HUES6 (cell line): ENCODE measurements at regions not wholly inside any gene's neighbourhood (a gene's known extent, or its start where the extent isn't known, plus 50 kb on each side); places are given as distances from the start of the nearest gene placed in this dataset.

Source experiments
- H3K27ac ChIP-seq: 2 replicates; pipeline ENCODE4 v1.7.0; 2013; ENCODE audit warnings: low read depth, mild to moderate bottlenecking, low read length, inconsistent platforms
- H3K27me3 ChIP-seq: 2 replicates; pipeline ENCODE4 v1.6.1; 2013; ENCODE audit warnings: low read length; ENCODE audit not compliant: control insufficient read depth, insufficient read depth
- H3K36me3 ChIP-seq: 2 replicates; pipeline ENCODE4 v1.6.1; 2013; ENCODE audit warnings: low read length; ENCODE audit not compliant: control insufficient read depth, insufficient read depth
- H3K4me1 ChIP-seq: 2 replicates; pipeline ENCODE4 v1.6.1; 2013; ENCODE audit warnings: low read length; ENCODE audit not compliant: control insufficient read depth, insufficient read depth
- H3K4me3 ChIP-seq: 2 replicates; pipeline ENCODE4 v1.5.1; 2013; ENCODE audit warnings: low read depth, low read length
- H3K9ac ChIP-seq: one replicate; pipeline ENCODE4 v1.6.1; 2013; ENCODE audit warnings: mild to moderate bottlenecking, low read length
- H3K9me3 ChIP-seq: 2 replicates; pipeline ENCODE4 v1.6.1; 2013; ENCODE audit warnings: low read depth, low read length; ENCODE audit not compliant: control insufficient read depth, insufficient read depth

DNA sequence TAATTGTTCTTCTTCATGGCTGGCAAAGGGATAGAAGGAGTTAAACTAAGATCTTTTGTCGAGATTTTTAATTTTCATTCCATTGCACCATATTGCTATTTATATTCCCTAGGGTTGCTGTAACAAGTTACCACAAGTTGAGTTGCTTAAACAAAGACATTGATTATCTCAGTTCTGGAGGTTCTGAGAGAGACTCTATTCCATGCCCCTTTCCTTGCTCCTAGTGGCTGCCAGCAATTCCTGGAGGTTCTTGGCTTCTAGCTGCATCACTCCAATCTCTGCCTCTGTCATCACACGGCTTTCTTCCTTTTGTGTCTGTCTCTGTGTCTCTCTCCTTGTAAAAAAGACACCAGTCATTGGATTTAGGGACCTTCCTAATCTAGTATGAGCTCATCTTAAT, 136.6 kb upstream of the DAB2 start:
- Histone ChIP-seq H3K27me3 (no peaks in the 10 kb centered on the region), H3K9me3 (no peaks in the 10 kb centered on the region), H3K4me3 (no peak overlapping the region), H3K4me1 (no peaks in the 10 kb centered on the region), H3K36me3 (no peaks in the 10 kb centered on the region), H3K9ac (no peak overlapping the region), H3K27ac (no peak overlapping the region)

- H3K4me3 ChIP-seq = no peak overlapping the region
- H3K36me3 ChIP-seq = no peaks in the 10 kb centered on the region
- no peaks in the 10 kb centered on the region for H3K9me3 ChIP-seq
- no peaks in the 10 kb centered on the region for H3K27me3 ChIP-seq
- no peak overlapping the region for H3K9ac ChIP-seq
- H3K4me1 ChIP-seq = no peaks in the 10 kb centered on the region
- H3K27ac ChIP-seq = no peak overlapping the region
Measured at GRCh38 chr5:39560726-39561125, 135.9 kb upstream of the DAB2 start.

- H3K27me3 ChIP-seq = no peaks in the 10 kb centered on the region
- H3K27ac ChIP-seq = no peak overlapping the region
- H3K9me3 ChIP-seq = no peaks in the 10 kb centered on the region
Measured at GRCh38 chr5:39559923-39560322, 135.1 kb upstream of the DAB2 start.

GRCh38 chr5:39558541-39558940, 133.8 kb upstream of the DAB2 start:
- Histone ChIP-seq H3K4me1 (no peaks in the 10 kb centered on the region), H3K9me3 (no peaks in the 10 kb centered on the region), H3K9ac (no peak overlapping the region), H3K36me3 (no peaks in the 10 kb centered on the region), H3K4me3 (no peak overlapping the region), H3K27me3 (no peaks in the 10 kb centered on the region), H3K27ac (no peak overlapping the region)

More at GRCh38 chr5:39559923-39560322, 135.1 kb upstream of the DAB2 start:
- Histone ChIP-seq H3K9ac (no peak overlapping the region), H3K4me3 (no peak overlapping the region), H3K36me3 (no peaks in the 10 kb centered on the region), H3K4me1 (no peaks in the 10 kb centered on the region)

GRCh38 chr5:39555788-39556187, 131.0 kb upstream of the DAB2 start:
- Histone ChIP-seq H3K27ac (no peak overlapping the region), H3K9ac (no peak overlapping the region), H3K36me3 (no peaks in the 10 kb centered on the region), H3K4me1 (no peaks in the 10 kb centered on the region), H3K27me3 (no peaks in the 10 kb centered on the region), H3K4me3 (no peak overlapping the region), H3K9me3 (no peaks in the 10 kb centered on the region)

DNA sequence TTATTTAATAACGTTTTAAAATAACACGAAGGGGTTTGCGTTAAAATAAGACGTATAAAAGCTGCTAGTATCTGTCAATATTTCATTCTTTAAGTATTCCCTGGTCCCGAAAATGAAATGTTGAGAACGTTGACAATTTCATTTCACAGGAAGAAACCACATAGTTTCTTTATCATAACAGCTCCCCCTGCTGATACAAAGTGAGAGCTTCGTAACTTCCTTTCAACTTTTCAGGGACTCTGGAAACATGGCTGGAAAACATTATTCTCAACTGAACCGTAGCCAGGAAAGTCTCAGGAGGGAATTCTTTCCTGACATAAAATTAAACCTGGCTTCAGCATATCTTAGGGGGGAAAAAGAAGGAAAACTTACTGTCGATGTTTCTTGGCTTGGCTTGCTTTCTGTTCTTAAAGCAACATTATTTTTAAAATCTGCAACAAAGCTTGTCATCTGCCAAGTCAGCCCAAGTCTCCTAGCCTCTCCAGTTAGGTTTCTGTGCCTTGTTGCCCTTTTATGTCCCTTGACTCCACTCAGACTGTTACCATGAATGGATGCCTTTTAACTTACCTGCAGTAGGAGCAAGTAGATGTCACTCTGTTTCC, 122.9 kb upstream of the DAB2 start:
- no peak overlapping the region for H3K27ac ChIP-seq
- no peaks in the 10 kb centered on the region for H3K36me3 ChIP-seq
- no peaks in the 10 kb centered on the region for H3K9me3 ChIP-seq
- no peak overlapping the region for H3K9ac ChIP-seq
- H3K27me3 ChIP-seq = no peaks in the 10 kb centered on the region
- no peaks in the 10 kb centered on the region for H3K4me1 ChIP-seq
- H3K4me3 ChIP-seq = no peak overlapping the region

DNA sequence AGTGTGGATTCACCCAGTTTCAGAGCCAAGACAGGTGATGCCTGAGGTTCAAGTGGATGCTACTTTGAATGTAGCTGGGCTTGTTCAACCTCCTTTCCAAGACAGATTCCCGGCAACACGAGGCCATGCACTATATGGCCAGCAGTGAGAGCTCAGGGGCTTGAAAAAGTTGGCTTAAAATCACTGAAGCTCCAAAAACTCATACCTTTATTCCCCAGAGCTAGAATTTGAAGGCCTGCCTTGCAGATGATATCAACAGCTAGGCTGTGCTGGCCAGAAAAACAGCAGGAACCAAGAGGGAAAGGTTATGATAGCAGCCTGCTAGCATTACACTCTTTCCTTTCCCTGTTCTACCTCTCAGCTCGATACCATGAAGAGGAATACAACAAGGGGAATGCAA, 120.2 kb upstream of the DAB2 start:
- Histone ChIP-seq H3K36me3 (no peaks in the 10 kb centered on the region), H3K4me3 (no peak overlapping the region), H3K4me1 (no peaks in the 10 kb centered on the region), H3K27me3 (no peaks in the 10 kb centered on the region), H3K9me3 (no peaks in the 10 kb centered on the region), H3K27ac (no peak overlapping the region), H3K9ac (no peak overlapping the region)

DNA sequence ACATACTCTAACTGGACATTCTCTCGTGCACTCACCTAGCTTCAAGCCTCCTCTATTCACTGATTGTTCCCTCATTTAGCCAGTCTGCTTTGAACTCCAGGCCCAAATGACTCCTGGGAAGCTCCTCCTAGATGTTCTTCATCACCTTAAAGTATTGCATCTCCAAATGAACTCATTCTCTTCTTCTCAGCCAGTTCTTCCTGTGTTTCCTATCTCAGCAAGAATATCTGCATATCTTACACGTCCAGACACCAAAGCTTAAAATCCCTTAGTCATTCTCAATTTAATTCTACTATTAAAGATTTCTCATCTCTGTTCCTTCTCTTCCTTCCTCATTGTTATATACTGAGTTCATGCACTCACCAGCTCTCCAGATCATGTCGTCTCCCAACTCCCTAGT, 118.6 kb upstream of the DAB2 start:
- Histone ChIP-seq H3K9me3 (no peaks in the 10 kb centered on the region), H3K27me3 (no peaks in the 10 kb centered on the region), H3K4me1 (no peaks in the 10 kb centered on the region), H3K9ac (no peak overlapping the region), H3K4me3 (no peak overlapping the region), H3K27ac (no peak overlapping the region), H3K36me3 (no peaks in the 10 kb centered on the region)

DNA sequence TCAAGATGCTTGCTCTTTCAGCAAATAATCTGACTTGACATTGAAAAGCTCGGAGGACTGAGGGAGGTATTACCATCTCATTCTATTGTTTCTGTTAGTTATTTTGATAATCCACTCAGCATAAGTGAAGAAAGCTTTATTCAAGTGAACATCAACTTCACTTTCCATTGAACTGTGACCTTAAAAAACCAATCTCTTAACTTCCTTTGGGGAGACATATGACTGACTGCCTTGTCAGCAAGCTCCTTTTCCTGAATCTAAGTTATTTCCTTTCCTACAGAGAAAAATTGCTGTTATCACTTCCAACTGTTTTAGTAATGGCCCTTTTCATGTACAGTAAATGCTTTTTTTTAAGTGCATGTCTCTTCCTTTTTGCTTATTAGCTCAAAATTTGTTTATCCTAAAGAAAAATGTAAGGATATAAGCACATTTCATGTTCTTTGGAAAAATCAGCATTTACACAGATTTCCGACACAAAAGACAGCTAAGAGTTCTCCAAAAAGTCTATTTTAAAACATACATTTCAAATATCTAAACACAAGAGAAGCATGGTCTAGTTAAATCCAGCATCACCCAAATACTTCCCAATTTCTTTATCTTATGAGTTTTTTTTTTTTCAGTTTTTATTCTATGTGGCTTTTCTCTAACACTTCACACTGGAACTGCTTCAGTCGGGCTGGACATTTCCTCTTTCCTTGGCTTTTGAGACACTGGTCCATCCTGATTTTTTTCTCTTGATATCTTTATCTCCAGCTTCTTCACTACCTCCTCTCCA, 117.9 kb upstream of the DAB2 start:
- Histone ChIP-seq H3K9ac (no peak overlapping the region), H3K4me3 (no peak overlapping the region), H3K9me3 (no peaks in the 10 kb centered on the region), H3K36me3 (no peaks in the 10 kb centered on the region), H3K27me3 (no peaks in the 10 kb centered on the region), H3K4me1 (no peaks in the 10 kb centered on the region), H3K27ac (no peak overlapping the region)

- H3K36me3 ChIP-seq = no peaks in the 10 kb centered on the region
- no peak overlapping the region for H3K9ac ChIP-seq
- no peak overlapping the region for H3K27ac ChIP-seq
- H3K9me3 ChIP-seq = no peaks in the 10 kb centered on the region
- no peaks in the 10 kb centered on the region for H3K4me1 ChIP-seq
- no peak overlapping the region for H3K4me3 ChIP-seq
- no peaks in the 10 kb centered on the region for H3K27me3 ChIP-seq
Measured at GRCh38 chr5:39541920-39542319, 117.1 kb upstream of the DAB2 start.

GRCh38 chr5:39539470-39539869, 114.7 kb upstream of the DAB2 start:
- no peak overlapping the region for H3K9ac ChIP-seq
- H3K9me3 ChIP-seq = no peaks in the 10 kb centered on the region
- H3K36me3 ChIP-seq = no peaks in the 10 kb centered on the region
- H3K27ac ChIP-seq = no peak overlapping the region
- H3K27me3 ChIP-seq = no peaks in the 10 kb centered on the region
- H3K4me1 ChIP-seq = no peaks in the 10 kb centered on the region
- no peak overlapping the region for H3K4me3 ChIP-seq
